ENCODE measurements at regions not wholly inside any gene's neighbourhood (a gene's known extent, or its start where the extent isn't known, plus 50 kb on each side); places are given as distances from the start of the nearest gene placed in this dataset.

DNA sequence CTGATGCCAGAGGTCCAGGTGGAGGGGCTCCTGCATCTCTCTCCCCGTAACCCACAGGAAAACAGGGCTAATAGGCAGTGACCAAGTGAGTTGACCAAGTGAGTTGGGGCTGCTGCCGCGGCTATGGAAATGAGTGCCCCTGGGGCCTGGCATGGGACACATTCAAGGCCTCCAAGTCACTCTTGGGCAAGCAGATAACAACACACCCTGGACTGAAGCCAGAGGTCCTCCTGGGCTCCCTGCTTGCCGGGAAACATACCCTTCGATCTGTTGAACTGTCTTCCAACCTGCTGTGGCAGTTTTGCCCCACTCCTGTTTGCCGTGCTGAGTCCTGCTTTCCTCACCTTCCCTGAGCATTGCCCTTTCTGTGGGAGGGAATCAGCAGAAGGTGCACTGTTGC lies 89.2 kb downstream of the LIPG start:
- no peak overlapping the region for H3K27ac ChIP-seq (ENCODE audit: insufficient read depth in 1 of 2, low read depth in 1 of 2, low read length in 2 of 2, poor library complexity in 1 of 2, severe bottlenecking in 2 of 2)

DNA sequence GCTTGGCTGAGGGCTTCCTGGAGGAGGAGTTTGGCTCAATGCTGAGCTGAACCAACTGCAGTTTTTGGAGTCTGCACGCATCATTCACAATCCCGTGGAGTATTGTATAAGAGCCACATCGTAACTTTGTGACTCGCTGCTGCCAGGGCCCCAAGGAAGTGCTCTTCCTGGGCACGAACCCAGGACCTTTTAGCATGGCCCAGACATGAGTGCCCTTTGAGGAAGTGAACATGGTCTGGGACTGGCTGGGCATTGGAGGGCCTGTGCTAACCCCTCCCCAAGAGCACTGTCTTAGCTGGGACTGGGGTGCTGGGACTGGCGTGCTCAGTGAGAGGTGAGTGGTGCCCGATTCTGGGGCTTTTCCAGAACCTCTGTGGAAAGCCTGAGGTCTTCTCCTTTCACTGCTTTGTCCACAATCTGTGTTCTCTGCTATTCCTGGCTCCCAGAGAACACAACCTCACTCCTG lies 88.6 kb downstream of the LIPG start:
- Histone ChIP-seq H3K4me3 (ENCODE audit: control insufficient read depth in 1 of 7, extremely low read depth in 1 of 7, insufficient read depth in 4 of 7, low read depth in 2 of 7, low read length in 6 of 7) (no peak overlapping the region), H3K27me3 (replicated peaks in 2 of 5; ENCODE audit: control insufficient read depth in 4 of 5, insufficient read depth in 5 of 5, low read length in 4 of 5) (no peaks in the 10 kb centered on the region), H3K4me1 (ENCODE audit: control extremely low read depth in 1 of 4, control insufficient read depth in 4 of 4, insufficient read depth in 4 of 4, low read length in 3 of 4) (peaks cover 0 to 2% (median 0%) of the 10 kb centered on the region in 4 experiments), H3K36me3 (ENCODE audit: control insufficient read depth in 4 of 4, insufficient read depth in 4 of 4, low read length in 3 of 4) (no peaks in the 10 kb centered on the region), H3K27ac (ENCODE audit: insufficient read depth in 1 of 2, low read depth in 1 of 2, low read length in 2 of 2, poor library complexity in 1 of 2, severe bottlenecking in 2 of 2) (no peak overlapping the region), H3K9me3 (ENCODE audit: control extremely low read depth in 1 of 5, control insufficient read depth in 4 of 5, insufficient read depth in 2 of 5, low read depth in 1 of 5, low read length in 4 of 5) (no peaks in the 10 kb centered on the region)
- ChIA-PET POLR2A (no interaction called here), CTCF (no interaction called here)
- no peak for DNase-seq
- WGBS (ENCODE audit: insufficient coverage): 96% methylated on average over 7 of the region's 7 CpGs

More for the DNA sequence above, 89.2 kb downstream of the LIPG start:
- DNase-seq: no peak
- WGBS (ENCODE audit: insufficient coverage): 96% methylated on average over 6 of the region's 6 CpGs
- H3K9me3 ChIP-seq (ENCODE audit: control extremely low read depth in 1 of 5, control insufficient read depth in 4 of 5, insufficient read depth in 2 of 5, low read depth in 1 of 5, low read length in 4 of 5): no peaks in the 10 kb centered on the region
- CTCF ChIA-PET: interaction anchor here (1.4 kb wide), 1 partner anchor 141 kb away, joined by 3 read pairs; no protein-coding TSS in a partner anchor
- peaks cover 0 to 2% (median 0%) of the 10 kb centered on the region in 4 experiments for H3K4me1 ChIP-seq (ENCODE audit: control extremely low read depth in 1 of 4, control insufficient read depth in 4 of 4, insufficient read depth in 4 of 4, low read length in 3 of 4)
- H3K4me3 ChIP-seq (ENCODE audit: control insufficient read depth in 1 of 7, extremely low read depth in 1 of 7, insufficient read depth in 4 of 7, low read depth in 2 of 7, low read length in 6 of 7): no peak overlapping the region
- POLR2A ChIA-PET: no interaction called here
- H3K27me3 ChIP-seq (replicated peaks in 2 of 5; ENCODE audit: control insufficient read depth in 4 of 5, insufficient read depth in 5 of 5, low read length in 4 of 5): no peaks in the 10 kb centered on the region
- H3K36me3 ChIP-seq (ENCODE audit: control insufficient read depth in 4 of 4, insufficient read depth in 4 of 4, low read length in 3 of 4): no peaks in the 10 kb centered on the region

DNA sequence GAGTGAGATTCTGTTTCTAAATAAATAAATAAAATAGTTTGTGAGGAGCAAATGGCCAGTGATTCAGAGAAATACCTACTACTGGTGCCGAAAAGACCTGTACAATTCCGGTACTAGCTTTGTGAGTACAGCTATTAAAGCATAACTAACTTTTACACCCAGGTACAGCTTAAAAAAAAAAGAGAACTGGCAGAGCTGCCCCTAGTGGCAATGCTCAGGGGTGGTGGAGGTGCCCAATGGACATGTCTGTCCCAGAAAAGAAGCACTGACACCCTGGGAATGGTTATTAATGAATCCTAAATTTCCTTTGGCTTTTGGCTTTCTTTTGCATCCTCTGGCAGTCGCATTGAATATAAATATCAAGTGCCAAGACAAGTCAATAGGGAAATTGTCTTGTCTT lies 87.0 kb downstream of the LIPG start:
- peak in 1 of 3 donors; percentile 11 for DNase-seq
- Histone ChIP-seq H3K9me3 (ENCODE audit: control extremely low read depth in 1 of 5, control insufficient read depth in 4 of 5, insufficient read depth in 2 of 5, low read depth in 1 of 5, low read length in 4 of 5) (no peaks in the 10 kb centered on the region), H3K36me3 (ENCODE audit: control insufficient read depth in 4 of 4, insufficient read depth in 4 of 4, low read length in 3 of 4) (no peaks in the 10 kb centered on the region), H3K4me1 (ENCODE audit: control extremely low read depth in 1 of 4, control insufficient read depth in 4 of 4, insufficient read depth in 4 of 4, low read length in 3 of 4) (peaks cover 0 to 2% (median 0%) of the 10 kb centered on the region in 4 experiments), H3K27ac (ENCODE audit: insufficient read depth in 1 of 2, low read depth in 1 of 2, low read length in 2 of 2, poor library complexity in 1 of 2, severe bottlenecking in 2 of 2) (no peak overlapping the region), H3K27me3 (replicated peaks in 2 of 5; ENCODE audit: control insufficient read depth in 4 of 5, insufficient read depth in 5 of 5, low read length in 4 of 5) (no peaks in the 10 kb centered on the region), H3K4me3 (ENCODE audit: control insufficient read depth in 1 of 7, extremely low read depth in 1 of 7, insufficient read depth in 4 of 7, low read depth in 2 of 7, low read length in 6 of 7) (no peak overlapping the region)
- CTCF ChIA-PET: interaction anchor here (1.0 to 1.1 kb wide), 2 partner anchors 9 to 52 kb away, joined by 3 read pairs; no protein-coding TSS in a partner anchor
- 92% methylated on average over 1 of the region's 3 CpGs for WGBS (ENCODE audit: insufficient coverage)
- POLR2A ChIA-PET: no interaction called here
